ENCODE measurements at regions not wholly inside any gene's neighbourhood (a gene's known extent, or its start where the extent isn't known, plus 50 kb on each side); places are given as distances from the start of the nearest gene placed in this dataset.
A peak's percentile ranks its signal among the peaks of the same experiment; 100 is the strongest.
"Not testable (repeated sequence)": the region's sequence is repeated elsewhere in the genome, so short reads cannot be mapped to it uniquely, and the experiment has no call there.

DNA sequence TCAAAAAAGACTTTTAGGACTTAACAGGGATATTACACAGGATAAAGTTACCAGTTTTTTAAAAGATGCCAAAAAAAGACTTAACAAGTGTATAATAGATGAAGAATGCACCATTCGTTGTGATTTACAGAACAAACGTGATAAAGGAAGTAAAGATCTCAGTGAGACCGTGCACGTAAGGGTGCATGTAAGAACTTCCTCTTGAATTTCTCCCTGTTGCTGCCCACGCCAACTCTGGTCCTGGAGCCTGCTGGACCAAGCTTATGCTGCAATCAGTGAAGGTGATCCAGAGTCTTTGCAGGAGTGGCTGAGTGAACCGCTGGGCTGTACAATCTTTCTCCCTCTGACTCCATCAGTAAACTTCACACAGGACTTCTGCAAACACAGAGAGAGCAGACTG, 593.7 kb downstream of the TMEM121 start:
- DNase-seq (ENCODE audit: low read depth): no peak
- no peak overlapping the region for H3K4me3 ChIP-seq (ENCODE audit: control insufficient read depth, low read depth, low read length)
- TF ChIP-seq, protein P1, sequence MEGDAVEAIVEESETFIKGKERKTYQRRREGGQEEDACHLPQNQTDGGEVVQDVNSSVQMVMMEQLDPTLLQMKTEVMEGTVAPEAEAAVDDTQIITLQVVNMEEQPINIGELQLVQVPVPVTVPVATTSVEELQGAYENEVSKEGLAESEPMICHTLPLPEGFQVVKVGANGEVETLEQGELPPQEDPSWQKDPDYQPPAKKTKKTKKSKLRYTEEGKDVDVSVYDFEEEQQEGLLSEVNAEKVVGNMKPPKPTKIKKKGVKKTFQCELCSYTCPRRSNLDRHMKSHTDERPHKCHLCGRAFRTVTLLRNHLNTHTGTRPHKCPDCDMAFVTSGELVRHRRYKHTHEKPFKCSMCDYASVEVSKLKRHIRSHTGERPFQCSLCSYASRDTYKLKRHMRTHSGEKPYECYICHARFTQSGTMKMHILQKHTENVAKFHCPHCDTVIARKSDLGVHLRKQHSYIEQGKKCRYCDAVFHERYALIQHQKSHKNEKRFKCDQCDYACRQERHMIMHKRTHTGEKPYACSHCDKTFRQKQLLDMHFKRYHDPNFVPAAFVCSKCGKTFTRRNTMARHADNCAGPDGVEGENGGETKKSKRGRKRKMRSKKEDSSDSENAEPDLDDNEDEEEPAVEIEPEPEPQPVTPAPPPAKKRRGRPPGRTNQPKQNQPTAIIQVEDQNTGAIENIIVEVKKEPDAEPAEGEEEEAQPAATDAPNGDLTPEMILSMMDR (IDR thresholded peaks at IDR 0.05; ENCODE audit: control insufficient read depth, insufficient read depth, low read depth, low read length, missing control alignments): no peak

DNA sequence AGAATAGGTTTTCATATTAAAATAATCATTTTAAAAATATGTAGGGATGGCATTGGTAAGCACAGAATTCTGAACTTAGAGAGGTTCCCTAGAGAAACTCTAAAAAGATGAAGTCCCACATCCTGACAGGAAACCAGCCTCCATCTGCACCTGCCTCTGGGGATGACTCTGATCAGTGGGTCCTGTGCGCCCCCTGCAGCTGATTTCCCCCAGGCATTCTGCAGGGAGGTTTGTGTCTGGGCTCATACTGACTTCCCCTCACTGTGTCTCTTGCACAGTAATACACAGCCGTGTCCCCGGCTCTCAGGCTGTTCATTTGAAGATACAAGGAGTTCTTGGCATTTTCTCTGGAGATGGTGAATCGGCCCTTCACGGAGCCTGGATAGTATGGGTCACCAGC, 602.9 kb downstream of the TMEM121 start:
- DNase-seq (ENCODE audit: low read depth): no peak
- TF ChIP-seq, protein P1 (IDR thresholded peaks at IDR 0.05; ENCODE audit: control insufficient read depth, insufficient read depth, low read depth, low read length, missing control alignments): no peak
- no peak overlapping the region for H3K4me3 ChIP-seq (ENCODE audit: control insufficient read depth, low read depth, low read length)

GRCh38 chr14:106129904-106130661, 603.7 kb downstream of the TMEM121 start:
- DNase-seq (ENCODE audit: low read depth); H3K4me3 ChIP-seq (ENCODE audit: control insufficient read depth, low read depth, low read length): not testable (repeated sequence)

DNA sequence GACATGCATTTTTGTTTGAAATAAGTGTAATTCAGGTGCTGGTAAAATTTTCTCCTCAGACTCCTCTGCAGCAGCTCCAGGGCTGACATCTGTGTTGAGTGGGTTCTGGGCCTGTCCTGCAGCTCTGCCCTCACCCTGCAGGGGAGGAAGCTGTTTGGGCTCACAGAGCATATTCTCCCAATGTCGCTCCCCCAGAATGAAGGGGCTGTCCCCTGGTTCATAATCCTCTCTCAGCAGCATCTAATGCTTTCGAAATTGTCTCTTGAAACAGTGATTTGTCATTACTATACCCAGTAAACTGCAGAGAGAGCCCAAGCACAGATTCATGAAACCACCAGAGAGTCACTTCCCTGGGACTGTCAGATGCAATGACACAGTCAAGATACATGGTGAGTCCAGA, 606.7 kb downstream of the TMEM121 start:
- not testable (repeated sequence) for DNase-seq (ENCODE audit: low read depth)

DNA sequence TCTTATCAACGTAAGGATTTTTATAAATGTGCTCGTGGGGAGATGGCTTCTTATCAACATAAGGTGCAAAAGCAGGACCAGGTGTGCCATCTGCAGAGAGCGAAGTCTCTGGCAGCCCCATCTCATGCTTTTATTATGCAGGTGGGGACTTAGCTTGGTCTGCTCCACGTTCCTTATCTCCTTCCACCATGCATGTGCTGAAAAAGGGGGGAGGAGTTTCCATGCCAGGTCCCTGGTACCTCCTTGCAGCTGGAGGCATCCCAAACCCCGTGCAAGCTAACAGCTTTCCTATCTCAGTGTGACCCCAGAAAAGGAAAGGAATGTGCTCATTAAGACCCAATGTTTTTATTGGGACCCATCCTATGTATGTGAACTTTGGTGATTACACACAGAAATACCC, 608.5 kb downstream of the TMEM121 start:
- H3K4me3 ChIP-seq (ENCODE audit: control insufficient read depth, low read depth, low read length): no peak overlapping the region
- TF ChIP-seq, protein P1 (IDR thresholded peaks at IDR 0.05; ENCODE audit: control insufficient read depth, insufficient read depth, low read depth, low read length, missing control alignments): no peak
- no peak for DNase-seq (ENCODE audit: low read depth)

More for the DNA sequence above, 606.7 kb downstream of the TMEM121 start:
- not testable (repeated sequence) for H3K4me3 ChIP-seq (ENCODE audit: control insufficient read depth, low read depth, low read length)

DNA sequence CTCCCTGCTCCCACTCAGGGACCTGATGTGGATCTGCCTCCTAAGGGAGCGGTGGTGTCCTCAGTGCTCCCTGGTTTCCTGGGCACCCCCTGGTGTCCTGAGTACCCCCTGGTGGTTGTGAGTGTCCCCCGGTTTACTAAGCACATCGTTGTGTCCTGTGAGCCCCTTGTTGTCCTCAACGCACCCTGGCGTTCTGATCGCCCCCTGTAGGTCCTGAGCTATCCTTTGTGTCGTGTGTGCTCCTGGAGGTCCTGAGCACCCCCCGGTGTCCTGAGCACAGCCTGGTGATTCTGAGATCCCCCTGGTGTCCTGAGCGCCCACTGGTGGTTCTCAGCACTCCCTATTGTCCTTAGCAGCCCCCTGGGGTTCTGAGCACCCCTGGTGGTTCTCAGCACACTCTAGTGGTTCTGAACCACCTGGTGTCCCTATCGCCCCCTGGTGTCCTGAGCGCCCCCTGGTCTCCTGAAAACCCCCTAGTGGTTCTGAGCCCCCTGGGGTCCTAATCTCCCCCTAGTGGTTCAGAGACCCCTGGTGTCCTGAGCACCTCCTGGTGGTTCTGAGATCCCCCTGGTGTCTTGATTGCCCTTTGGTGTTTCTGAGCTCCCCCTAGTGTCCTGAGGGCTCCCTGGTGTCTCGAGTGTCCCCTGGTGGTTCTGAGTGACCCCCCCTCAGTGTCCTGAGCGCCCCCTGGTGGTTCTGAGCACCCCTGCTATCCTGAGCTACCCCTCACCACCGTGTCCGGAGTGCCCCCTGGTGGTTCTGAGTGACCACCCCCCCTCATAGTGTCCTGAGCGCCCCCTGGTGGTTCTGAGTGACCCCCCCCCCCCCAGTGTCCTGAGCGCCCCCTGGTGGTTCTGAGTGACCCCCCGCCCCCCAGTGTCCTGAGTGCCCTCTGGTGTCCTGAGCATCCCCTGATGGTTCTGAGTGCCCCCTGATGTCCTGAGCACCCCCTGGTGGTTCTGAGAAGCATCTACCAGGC, 615.1 kb downstream of the TMEM121 start:
- TF ChIP-seq, protein P1 (IDR thresholded peaks at IDR 0.05; ENCODE audit: control insufficient read depth, insufficient read depth, low read depth, low read length, missing control alignments): no peak
- DNase-seq (ENCODE audit: low read depth): no peak
- no peak overlapping the region for H3K4me3 ChIP-seq (ENCODE audit: control insufficient read depth, low read depth, low read length)

GRCh38 chr14:106145731-106146130, 619.3 kb downstream of the TMEM121 start:
- not testable (repeated sequence) for H3K4me3 ChIP-seq (ENCODE audit: control insufficient read depth, low read depth, low read length); DNase-seq (ENCODE audit: low read depth)

- not testable (repeated sequence) for DNase-seq (ENCODE audit: low read depth); H3K4me3 ChIP-seq (ENCODE audit: control insufficient read depth, low read depth, low read length)
- TF ChIP-seq, protein P1 (IDR thresholded peaks at IDR 0.05; ENCODE audit: control insufficient read depth, insufficient read depth, low read depth, low read length, missing control alignments): peak; percentile 64
These were observed 627.1 kb downstream of the TMEM121 start for GRCh38 chr14:106153362-106153955.
